ENCODE measurements at regions not wholly inside any gene's neighbourhood (a gene's known extent, or its start where the extent isn't known, plus 50 kb on each side); places are given as distances from the start of the nearest gene placed in this dataset.

DNA sequence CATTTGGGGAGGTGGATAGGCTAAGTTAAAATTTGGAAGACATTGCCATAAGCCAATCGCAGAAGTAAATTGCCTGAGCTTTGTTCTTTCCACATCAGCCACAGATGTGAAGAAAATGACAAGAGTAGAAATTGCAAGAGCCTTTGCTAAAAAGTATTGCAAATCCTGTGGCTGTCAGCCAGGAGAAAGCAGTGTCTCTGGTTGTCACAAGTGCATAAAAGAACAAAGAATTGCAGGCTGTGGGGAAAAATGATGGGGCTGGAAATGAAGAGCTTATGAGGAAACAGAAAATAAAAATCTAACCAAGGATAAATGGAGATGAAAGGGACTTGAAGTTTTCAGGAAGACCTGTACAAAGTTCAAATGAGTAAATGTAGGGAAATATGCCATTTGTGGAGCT, 344.8 kb downstream of the CSNK1G3 start:
- TF ChIP-seq CTCF (IDR thresholded peaks at IDR 0.05) (no peak), POLR2A (IDR thresholded peaks at IDR 0.05) (no peak)
